ENCODE measurements at regions not wholly inside any gene's neighbourhood (a gene's known extent, or its start where the extent isn't known, plus 50 kb on each side); places are given as distances from the start of the nearest gene placed in this dataset.

- H3K27ac Mint-ChIP-seq, result no peak overlapping the region
- H3K4me3 Mint-ChIP-seq, result no peak overlapping the region
- H3K4me1 Mint-ChIP-seq (ENCODE audit: low read depth), result peaks cover 14% of the 10 kb centered on the region
- no peaks in the 10 kb centered on the region for H3K36me3 Mint-ChIP-seq (ENCODE audit: low read depth)
- H3K27me3 Mint-ChIP-seq, result no peaks in the 10 kb centered on the region
- intact Hi-C loops (cut with micrococcal nuclease), result no loop called here
- H3K9me3 Mint-ChIP-seq, result no peaks in the 10 kb centered on the region
Observed at GRCh38 chr10:9796564-9796963, 1221.1 kb upstream of the CELF2 start.

- Mint-ChIP-seq H3K9me3 (no peaks in the 10 kb centered on the region), H3K36me3 (ENCODE audit: low read depth) (no peaks in the 10 kb centered on the region), H3K4me3 (no peak overlapping the region), H3K4me1 (ENCODE audit: low read depth) (peaks cover 14% of the 10 kb centered on the region), H3K27me3 (no peaks in the 10 kb centered on the region), H3K27ac (no peak overlapping the region)
- intact Hi-C loops (cut with micrococcal nuclease), result no loop called here
Observed at GRCh38 chr10:9800011-9800410, 1217.7 kb upstream of the CELF2 start.

- Mint-ChIP-seq H3K27ac (no peak overlapping the region), H3K27me3 (no peaks in the 10 kb centered on the region), H3K36me3 (ENCODE audit: low read depth) (no peaks in the 10 kb centered on the region), H3K9me3 (no peaks in the 10 kb centered on the region), H3K4me1 (ENCODE audit: low read depth) (peaks cover 14% of the 10 kb centered on the region), H3K4me3 (no peak overlapping the region)
- intact Hi-C loops (cut with micrococcal nuclease), result no loop called here
Observed at GRCh38 chr10:9800571-9800970, 1217.1 kb upstream of the CELF2 start.

- no peaks in the 10 kb centered on the region for H3K9me3 Mint-ChIP-seq
- no peaks in the 10 kb centered on the region for H3K4me1 Mint-ChIP-seq (ENCODE audit: low read depth)
- H3K36me3 Mint-ChIP-seq (ENCODE audit: low read depth), result no peaks in the 10 kb centered on the region
- no peaks in the 10 kb centered on the region for H3K27me3 Mint-ChIP-seq
- H3K4me3 Mint-ChIP-seq, result no peak overlapping the region
- intact Hi-C loops (cut with micrococcal nuclease), result no loop called here
- H3K27ac Mint-ChIP-seq, result no peak overlapping the region
Observed at GRCh38 chr10:9807846-9808245, 1209.8 kb upstream of the CELF2 start.

- no peak overlapping the region for H3K4me3 Mint-ChIP-seq
- H3K9me3 Mint-ChIP-seq, result peaks cover 7% of the 10 kb centered on the region
- H3K36me3 Mint-ChIP-seq (ENCODE audit: low read depth), result no peaks in the 10 kb centered on the region
- intact Hi-C loops (cut with micrococcal nuclease), result no loop called here
- H3K4me1 Mint-ChIP-seq (ENCODE audit: low read depth), result no peaks in the 10 kb centered on the region
- H3K27me3 Mint-ChIP-seq, result no peaks in the 10 kb centered on the region
- H3K27ac Mint-ChIP-seq, result no peak overlapping the region
Observed at GRCh38 chr10:9811601-9812000, 1206.1 kb upstream of the CELF2 start.

GRCh38 chr10:9814285-9814864 lies 1203.3 kb upstream of the CELF2 start:
- H3K27me3 Mint-ChIP-seq, result no peaks in the 10 kb centered on the region
- H3K4me1 Mint-ChIP-seq (ENCODE audit: low read depth), result no peaks in the 10 kb centered on the region
- H3K4me3 Mint-ChIP-seq, result no peak overlapping the region
- H3K27ac Mint-ChIP-seq, result no peak overlapping the region
- intact Hi-C loops (cut with micrococcal nuclease), result no loop called here
- no peaks in the 10 kb centered on the region for H3K36me3 Mint-ChIP-seq (ENCODE audit: low read depth)
- H3K9me3 Mint-ChIP-seq, result peaks cover 30% of the 10 kb centered on the region

GRCh38 chr10:9819756-9820494 lies 1197.7 kb upstream of the CELF2 start:
- H3K9me3 Mint-ChIP-seq, result peaks cover 38% of the 10 kb centered on the region
- no peaks in the 10 kb centered on the region for H3K4me1 Mint-ChIP-seq (ENCODE audit: low read depth)
- H3K4me3 Mint-ChIP-seq, result no peak overlapping the region
- H3K27me3 Mint-ChIP-seq, result no peaks in the 10 kb centered on the region
- intact Hi-C loops (cut with micrococcal nuclease), result no loop called here
- H3K36me3 Mint-ChIP-seq (ENCODE audit: low read depth), result no peaks in the 10 kb centered on the region
- H3K27ac Mint-ChIP-seq, result no peak overlapping the region

- no peaks in the 10 kb centered on the region for H3K4me1 Mint-ChIP-seq (ENCODE audit: low read depth)
- no peaks in the 10 kb centered on the region for H3K36me3 Mint-ChIP-seq (ENCODE audit: low read depth)
- H3K27me3 Mint-ChIP-seq, result no peaks in the 10 kb centered on the region
- no peak overlapping the region for H3K4me3 Mint-ChIP-seq
- intact Hi-C loops (cut with micrococcal nuclease), result no loop called here
- H3K27ac Mint-ChIP-seq, result no peak overlapping the region
- peaks cover 13% of the 10 kb centered on the region for H3K9me3 Mint-ChIP-seq
Observed at GRCh38 chr10:9823268-9823930, 1194.3 kb upstream of the CELF2 start.

GRCh38 chr10:9824631-9825071 lies 1193.0 kb upstream of the CELF2 start:
- Mint-ChIP-seq H3K9me3 (peaks cover 5% of the 10 kb centered on the region), H3K4me3 (no peak overlapping the region), H3K27me3 (no peaks in the 10 kb centered on the region), H3K27ac (no peak overlapping the region), H3K36me3 (ENCODE audit: low read depth) (no peaks in the 10 kb centered on the region), H3K4me1 (ENCODE audit: low read depth) (no peaks in the 10 kb centered on the region)
- intact Hi-C loops (cut with micrococcal nuclease), result no loop called here

- no peaks in the 10 kb centered on the region for H3K4me1 Mint-ChIP-seq (ENCODE audit: low read depth)
- H3K36me3 Mint-ChIP-seq (ENCODE audit: low read depth), result no peaks in the 10 kb centered on the region
- no peaks in the 10 kb centered on the region for H3K27me3 Mint-ChIP-seq
- no peaks in the 10 kb centered on the region for H3K9me3 Mint-ChIP-seq
- intact Hi-C loops (cut with micrococcal nuclease), result no loop called here
- no peak overlapping the region for H3K4me3 Mint-ChIP-seq
- H3K27ac Mint-ChIP-seq, result no peak overlapping the region
Observed at GRCh38 chr10:9825491-9826018, 1192.1 kb upstream of the CELF2 start.

GRCh38 chr10:9828110-9828509 lies 1189.6 kb upstream of the CELF2 start:
- no peaks in the 10 kb centered on the region for H3K4me1 Mint-ChIP-seq (ENCODE audit: low read depth)
- no peaks in the 10 kb centered on the region for H3K36me3 Mint-ChIP-seq (ENCODE audit: low read depth)
- no peak overlapping the region for H3K27ac Mint-ChIP-seq
- H3K27me3 Mint-ChIP-seq, result no peaks in the 10 kb centered on the region
- intact Hi-C loops (cut with micrococcal nuclease), result no loop called here
- H3K4me3 Mint-ChIP-seq, result no peak overlapping the region
- H3K9me3 Mint-ChIP-seq, result no peaks in the 10 kb centered on the region

- intact Hi-C loops (cut with micrococcal nuclease), result no loop called here
- no peaks in the 10 kb centered on the region for H3K4me1 Mint-ChIP-seq (ENCODE audit: low read depth)
- H3K27ac Mint-ChIP-seq, result no peak overlapping the region
- H3K36me3 Mint-ChIP-seq (ENCODE audit: low read depth), result no peaks in the 10 kb centered on the region
- H3K27me3 Mint-ChIP-seq, result no peaks in the 10 kb centered on the region
- H3K9me3 Mint-ChIP-seq, result peaks cover 23% of the 10 kb centered on the region
- no peak overlapping the region for H3K4me3 Mint-ChIP-seq
Observed at GRCh38 chr10:9833942-9834341, 1183.7 kb upstream of the CELF2 start.

- intact Hi-C loops (cut with micrococcal nuclease), result no loop called here
- Mint-ChIP-seq H3K27me3 (no peaks in the 10 kb centered on the region), H3K4me3 (no peak overlapping the region), H3K9me3 (peaks cover 28% of the 10 kb centered on the region), H3K4me1 (ENCODE audit: low read depth) (no peaks in the 10 kb centered on the region), H3K36me3 (ENCODE audit: low read depth) (no peaks in the 10 kb centered on the region), H3K27ac (no peak overlapping the region)
Observed at GRCh38 chr10:9834434-9834833, 1183.2 kb upstream of the CELF2 start.

- no peaks in the 10 kb centered on the region for H3K4me1 Mint-ChIP-seq (ENCODE audit: low read depth)
- H3K27me3 Mint-ChIP-seq, result no peaks in the 10 kb centered on the region
- no peaks in the 10 kb centered on the region for H3K36me3 Mint-ChIP-seq (ENCODE audit: low read depth)
- intact Hi-C loops (cut with micrococcal nuclease), result no loop called here
- no peak overlapping the region for H3K4me3 Mint-ChIP-seq
- peaks cover 47% of the 10 kb centered on the region for H3K9me3 Mint-ChIP-seq
- H3K27ac Mint-ChIP-seq, result no peak overlapping the region
Observed at GRCh38 chr10:9845075-9845474, 1172.6 kb upstream of the CELF2 start.

All from dendritic cell treated with granulocyte-macrophage colony-stimulating factor and Interleukin-4, amounts not matched to agents 40 ng/mL and 50 ng/mL, for 4 days (primary cell).